Right atrium auricular region (tissue), 2 donors: ENCODE measurements at regions not wholly inside any gene's neighbourhood (a gene's known extent, or its start where the extent isn't known, plus 50 kb on each side); places are given as distances from the start of the nearest gene placed in this dataset.

Source experiments
- DNase-seq: peaks from one replicate; pipeline ENCODE4 v3.0.0-alpha.2; 2019; ENCODE audit warnings: low spot score
- H3K27ac ChIP-seq, 2 donors: fragments of 200-600 bp; sonication (generic); 1 replicate in 1 of 2; 2 replicates in 1 of 2; pipeline ENCODE4 v1.5.1; 2016 to 2019
- H3K27me3 ChIP-seq, 2 donors: fragments of 200-600 bp; sonication (generic); one replicate each; pipeline versions ENCODE4 v1.5.1 to v1.6.0; 2017 to 2019
- H3K36me3 ChIP-seq: fragments of 200-600 bp; sonication (generic); one replicate; pipeline ENCODE4 v1.5.1; 2016
- H3K4me1 ChIP-seq, 2 donors: fragments of 200-600 bp; sonication (generic); one replicate each; pipeline versions ENCODE4 v1.5.1 to v1.6.0; 2017 to 2019
- H3K4me3 ChIP-seq, 2 donors: fragments of 200-600 bp; sonication (generic); 1 replicate in 1 of 2; 2 replicates in 1 of 2; pipeline ENCODE4 v1.5.1; 2017 to 2019; ENCODE audit warnings: mild to moderate bottlenecking in 1 of 2, moderate library complexity in 1 of 2
- H3K9me3 ChIP-seq, 2 donors: fragments of 200-600 bp; sonication (generic); one replicate each; pipeline ENCODE4 v1.5.1; 2019
- TF ChIP-seq, protein P1 (sequence below), 2 donors: fragments of 200-600 bp; sonication (generic); IDR thresholded peaks; one replicate each; pipeline ENCODE4 v1.5.1; 2019; ENCODE audit warnings: antibody characterized with exemption in 2 of 2

DNA sequence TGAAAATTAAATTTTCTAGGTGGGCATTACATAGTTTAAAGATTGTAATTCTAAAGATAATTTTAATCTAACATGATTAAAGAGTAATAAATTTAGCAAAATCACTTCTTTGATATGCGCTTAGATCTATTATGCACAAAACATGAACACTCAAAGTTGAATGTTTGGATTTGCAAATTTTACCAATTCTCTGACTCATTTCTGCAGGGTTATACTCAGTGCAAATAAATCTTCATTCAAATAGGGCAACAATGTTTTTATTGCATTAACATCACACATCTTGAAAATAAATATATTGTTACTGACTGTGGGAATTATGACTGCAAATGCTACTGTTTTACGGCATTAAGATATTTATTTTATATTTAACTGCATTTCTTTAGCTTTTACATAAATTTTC, 110.7 kb downstream of the OGFRL1 start:
- DNase-seq, result no peak
- no peak overlapping the region for H3K4me3 ChIP-seq
- H3K27ac ChIP-seq, result no peak overlapping the region
- H3K36me3 ChIP-seq, result peaks cover 13% of the 10 kb centered on the region
- peaks cover 0 to 28% of the 10 kb centered on the region in 2 donors for H3K4me1 ChIP-seq
- TF ChIP-seq, protein P1, sequence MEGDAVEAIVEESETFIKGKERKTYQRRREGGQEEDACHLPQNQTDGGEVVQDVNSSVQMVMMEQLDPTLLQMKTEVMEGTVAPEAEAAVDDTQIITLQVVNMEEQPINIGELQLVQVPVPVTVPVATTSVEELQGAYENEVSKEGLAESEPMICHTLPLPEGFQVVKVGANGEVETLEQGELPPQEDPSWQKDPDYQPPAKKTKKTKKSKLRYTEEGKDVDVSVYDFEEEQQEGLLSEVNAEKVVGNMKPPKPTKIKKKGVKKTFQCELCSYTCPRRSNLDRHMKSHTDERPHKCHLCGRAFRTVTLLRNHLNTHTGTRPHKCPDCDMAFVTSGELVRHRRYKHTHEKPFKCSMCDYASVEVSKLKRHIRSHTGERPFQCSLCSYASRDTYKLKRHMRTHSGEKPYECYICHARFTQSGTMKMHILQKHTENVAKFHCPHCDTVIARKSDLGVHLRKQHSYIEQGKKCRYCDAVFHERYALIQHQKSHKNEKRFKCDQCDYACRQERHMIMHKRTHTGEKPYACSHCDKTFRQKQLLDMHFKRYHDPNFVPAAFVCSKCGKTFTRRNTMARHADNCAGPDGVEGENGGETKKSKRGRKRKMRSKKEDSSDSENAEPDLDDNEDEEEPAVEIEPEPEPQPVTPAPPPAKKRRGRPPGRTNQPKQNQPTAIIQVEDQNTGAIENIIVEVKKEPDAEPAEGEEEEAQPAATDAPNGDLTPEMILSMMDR (IDR thresholded peaks at IDR 0.05), result no peak
- H3K9me3 ChIP-seq, result no peaks in the 10 kb centered on the region
- H3K27me3 ChIP-seq, result no peaks in the 10 kb centered on the region

DNA sequence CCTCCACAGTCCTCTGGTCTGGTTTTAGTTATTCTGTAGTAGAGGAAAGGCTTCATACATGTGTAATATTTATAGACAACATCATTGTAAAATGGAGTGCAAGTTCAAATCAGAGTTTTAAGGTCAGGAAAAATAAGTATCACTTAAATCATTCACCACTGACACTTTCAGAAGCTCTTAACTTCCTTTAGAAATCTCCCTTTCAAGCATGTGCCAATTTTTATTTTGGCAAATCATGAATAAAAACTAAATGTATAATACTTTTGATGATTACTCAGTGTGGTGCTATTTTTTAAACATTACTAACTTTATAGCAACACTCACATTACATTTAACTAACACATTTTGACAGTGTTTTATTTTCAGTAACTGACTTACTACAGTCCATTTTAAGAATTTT, 112.2 kb downstream of the OGFRL1 start:
- TF ChIP-seq, protein P1 (IDR thresholded peaks at IDR 0.05), result no peak
- Histone ChIP-seq H3K4me1 (peaks cover 0 to 25% of the 10 kb centered on the region in 2 donors), H3K27ac (no peak overlapping the region), H3K9me3 (no peaks in the 10 kb centered on the region), H3K27me3 (no peaks in the 10 kb centered on the region), H3K4me3 (no peak overlapping the region), H3K36me3 (peaks cover 13% of the 10 kb centered on the region)
- no peak for DNase-seq

DNA sequence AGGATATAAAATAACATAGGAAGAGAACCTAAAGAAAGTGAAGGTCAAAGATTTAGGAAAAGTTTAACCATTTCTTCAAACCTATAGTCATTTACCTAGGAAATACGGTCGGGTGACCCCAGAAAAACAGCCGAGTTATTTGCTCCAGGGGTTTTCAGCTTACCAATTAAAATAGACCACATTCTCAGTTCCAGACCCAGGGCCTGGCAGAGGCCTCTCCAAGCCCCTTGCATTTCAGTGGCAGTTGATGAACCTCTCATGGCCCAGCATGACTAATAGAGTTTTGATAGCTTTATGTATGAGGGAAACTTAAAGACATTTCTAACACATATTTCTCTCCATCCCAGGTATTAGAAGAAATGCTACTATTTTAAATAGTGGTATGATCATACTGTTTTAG, 113.5 kb downstream of the OGFRL1 start:
- Histone ChIP-seq H3K4me1 (peaks cover 0 to 17% of the 10 kb centered on the region in 2 donors), H3K27ac (no peak overlapping the region), H3K4me3 (no peak overlapping the region), H3K36me3 (peaks cover 9% of the 10 kb centered on the region), H3K27me3 (no peaks in the 10 kb centered on the region), H3K9me3 (no peaks in the 10 kb centered on the region)
- TF ChIP-seq, protein P1 (IDR thresholded peaks at IDR 0.05), result no peak
- DNase-seq, result no peak

DNA sequence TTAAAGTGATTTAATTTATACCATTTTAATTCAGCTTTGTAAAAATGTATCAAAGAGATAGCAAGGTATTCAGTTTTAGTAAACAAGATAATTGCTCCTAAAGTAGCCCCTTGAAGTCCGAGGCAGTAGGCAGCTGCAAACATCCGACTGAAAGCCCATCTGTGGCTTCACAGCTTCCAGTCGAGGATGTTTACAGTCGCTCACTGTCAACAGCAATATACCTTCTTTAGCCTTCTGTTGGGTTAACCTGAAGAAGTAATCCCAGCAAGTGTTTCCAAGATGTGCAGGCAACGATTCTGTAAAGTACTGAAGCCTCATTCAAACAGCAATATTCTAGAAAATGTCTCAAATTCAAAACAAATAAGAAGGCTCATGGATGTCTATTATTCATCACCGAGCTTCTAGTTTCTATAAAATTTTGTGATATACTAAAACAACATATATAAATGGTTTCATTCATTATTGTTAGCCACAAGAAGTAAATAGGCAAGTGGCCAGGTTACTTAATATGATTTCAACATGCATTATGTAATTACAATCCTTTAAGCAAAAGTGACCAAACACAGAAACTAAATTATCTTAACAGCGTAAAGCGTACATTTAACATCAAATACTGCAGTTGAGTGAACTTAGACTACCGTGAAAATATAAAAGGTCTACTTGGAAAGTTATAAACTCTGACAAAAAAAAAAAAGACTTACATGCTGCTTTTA, 115.0 kb downstream of the OGFRL1 start:
- H3K9me3 ChIP-seq, result no peaks in the 10 kb centered on the region
- TF ChIP-seq, protein P1 (IDR thresholded peaks at IDR 0.05), result no peak
- no peak for DNase-seq
- H3K36me3 ChIP-seq, result peaks cover 6% of the 10 kb centered on the region
- H3K4me1 ChIP-seq, result peaks cover 0 to 17% of the 10 kb centered on the region in 2 donors
- peak overlapping the region in 1 of 2 donors; percentile 57 for H3K27ac ChIP-seq
- no peaks in the 10 kb centered on the region for H3K27me3 ChIP-seq
- H3K4me3 ChIP-seq, result no peak overlapping the region

DNA sequence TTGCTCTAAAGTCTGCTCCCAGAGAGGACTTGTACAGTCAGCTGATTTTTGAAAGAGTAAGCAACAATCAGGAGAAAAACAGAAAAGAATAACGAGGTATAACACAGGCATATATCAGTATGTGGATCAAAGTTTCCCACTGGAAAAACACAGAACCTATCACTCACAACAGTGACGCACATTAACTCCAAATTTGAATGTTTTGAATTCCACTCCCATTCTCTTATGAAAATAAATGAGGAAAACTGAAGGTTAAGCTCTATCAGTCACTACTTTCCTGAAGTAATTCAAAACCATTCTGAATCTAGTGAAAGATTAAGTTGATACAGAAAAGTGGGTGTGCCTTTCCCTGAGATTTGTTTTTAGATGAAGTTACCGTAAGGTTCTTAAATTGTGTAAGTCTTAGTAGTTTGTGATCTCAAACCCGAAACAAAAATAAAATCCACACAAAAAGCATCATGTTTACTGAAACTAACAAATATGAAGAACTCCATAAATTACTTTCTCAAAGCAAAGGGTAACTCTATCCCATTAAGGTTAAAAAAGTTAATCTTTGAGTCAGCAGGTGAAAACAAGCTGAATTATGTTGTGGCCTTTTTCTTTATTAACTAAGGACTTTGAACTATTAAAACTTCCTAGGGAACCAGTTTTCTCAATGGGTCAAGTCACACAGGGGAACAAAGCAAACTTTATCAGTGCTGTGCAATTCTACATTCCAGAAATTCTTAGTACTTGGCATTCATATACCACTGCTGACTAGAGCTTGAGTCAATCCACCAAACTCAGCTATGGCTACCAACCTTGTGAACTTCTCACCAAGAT, 115.7 kb downstream of the OGFRL1 start:
- DNase-seq, result no peak
- Histone ChIP-seq H3K27ac (peak overlapping the region in 1 of 2 donors; percentile 57), H3K27me3 (no peaks in the 10 kb centered on the region), H3K36me3 (peaks cover 7% of the 10 kb centered on the region), H3K9me3 (no peaks in the 10 kb centered on the region), H3K4me1 (peaks cover 0 to 18% of the 10 kb centered on the region in 2 donors), H3K4me3 (no peak overlapping the region)
- TF ChIP-seq, protein P1 (IDR thresholded peaks at IDR 0.05), result no peak
